ENCODE measurements at regions not wholly inside any gene's neighbourhood (a gene's known extent, or its start where the extent isn't known, plus 50 kb on each side); places are given as distances from the start of the nearest gene placed in this dataset.

DNA sequence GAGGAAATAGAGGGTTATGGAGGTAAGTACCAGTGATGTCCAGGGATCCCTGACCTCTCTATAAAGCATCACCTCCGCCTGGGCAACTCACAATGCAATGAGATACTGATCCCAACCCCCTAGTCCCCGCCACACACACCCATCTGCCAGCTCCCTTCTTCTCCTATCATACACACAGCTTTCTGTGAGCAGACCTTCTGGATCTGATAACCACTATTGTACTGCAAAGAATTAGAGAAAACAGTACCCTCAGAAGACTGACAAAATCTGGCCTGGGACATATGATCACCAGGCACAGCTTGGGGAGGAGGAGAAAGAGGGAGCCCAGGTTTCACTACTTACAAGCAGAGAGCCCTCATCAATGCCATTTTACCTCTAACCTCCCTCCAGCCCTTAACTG lies 249.0 kb downstream of the SEC61B start:
- H3K27ac ChIP-seq (ENCODE audit: low read depth, low read length), result no peak overlapping the region
- no peak overlapping the region for H3K9ac ChIP-seq (ENCODE audit: low read length)
- H3K36me3 ChIP-seq (ENCODE audit: insufficient read depth, low read length), result no peaks in the 10 kb centered on the region
- H3K4me1 ChIP-seq (ENCODE audit: insufficient read depth, low read length), result peaks cover 18% of the 10 kb centered on the region
- H3K9me3 ChIP-seq (ENCODE audit: low read length), result no peaks in the 10 kb centered on the region
- no peaks in the 10 kb centered on the region for H3K27me3 ChIP-seq (ENCODE audit: control insufficient read depth in 1 of 2, insufficient read depth in 2 of 2, low read length in 2 of 2)
- H3K4me3 ChIP-seq (ENCODE audit: low read depth in 1 of 2, low read length in 2 of 2), result no peak overlapping the region

DNA sequence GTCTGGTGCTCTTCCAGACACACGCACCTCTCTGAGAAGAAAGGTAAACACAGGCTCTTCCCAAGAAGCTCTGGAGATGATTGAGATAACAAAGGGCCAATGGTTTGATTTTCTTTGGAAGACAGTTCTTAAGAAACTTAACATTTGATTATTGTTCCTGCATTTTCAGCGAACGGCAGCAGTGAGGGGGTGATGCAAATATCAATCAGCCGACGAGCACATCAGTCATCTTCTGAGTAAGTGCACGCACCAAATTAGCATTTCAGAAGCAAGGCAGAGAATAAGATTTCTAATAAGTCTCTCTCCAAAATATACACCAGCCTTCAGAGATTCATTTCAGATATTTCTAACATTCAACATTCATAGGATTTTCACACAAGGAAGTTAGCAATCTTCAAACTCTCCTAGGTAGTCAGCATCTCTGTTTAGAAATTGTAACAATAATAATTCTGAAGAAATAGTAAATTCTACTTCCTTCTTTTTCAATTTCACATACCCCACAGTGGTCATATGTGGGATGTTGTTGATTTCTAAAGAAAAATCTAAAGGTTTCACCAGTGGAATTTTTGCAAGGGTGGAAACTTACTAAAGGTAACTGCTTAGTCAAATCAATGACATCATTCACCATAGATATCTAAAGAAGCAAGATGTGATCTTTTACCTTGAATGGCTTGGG lies 250.3 kb downstream of the SEC61B start:
- H3K9me3 ChIP-seq (ENCODE audit: low read length), result no peaks in the 10 kb centered on the region
- no peak overlapping the region for H3K4me3 ChIP-seq (ENCODE audit: low read depth in 1 of 2, low read length in 2 of 2)
- no peak overlapping the region for H3K9ac ChIP-seq (ENCODE audit: low read length)
- H3K27me3 ChIP-seq (ENCODE audit: control insufficient read depth in 1 of 2, insufficient read depth in 2 of 2, low read length in 2 of 2), result no peaks in the 10 kb centered on the region
- H3K4me1 ChIP-seq (ENCODE audit: insufficient read depth, low read length), result peaks cover 9% of the 10 kb centered on the region
- no peaks in the 10 kb centered on the region for H3K36me3 ChIP-seq (ENCODE audit: insufficient read depth, low read length)
- H3K27ac ChIP-seq (ENCODE audit: low read depth, low read length), result no peak overlapping the region

GRCh38 chr9:99472916-99473245 lies 250.8 kb downstream of the SEC61B start:
- Histone ChIP-seq H3K27me3 (ENCODE audit: control insufficient read depth in 1 of 2, insufficient read depth in 2 of 2, low read length in 2 of 2) (no peaks in the 10 kb centered on the region), H3K9ac (ENCODE audit: low read length) (no peak overlapping the region)

GRCh38 chr9:99474186-99474585 lies 252.1 kb downstream of the SEC61B start:
- peaks cover 9% of the 10 kb centered on the region for H3K4me1 ChIP-seq (ENCODE audit: insufficient read depth, low read length)
- no peak overlapping the region for H3K27ac ChIP-seq (ENCODE audit: low read depth, low read length)
- H3K4me3 ChIP-seq (ENCODE audit: low read depth in 1 of 2, low read length in 2 of 2), result no peak overlapping the region
- H3K27me3 ChIP-seq (ENCODE audit: control insufficient read depth in 1 of 2, insufficient read depth in 2 of 2, low read length in 2 of 2), result no peaks in the 10 kb centered on the region
- no peak overlapping the region for H3K9ac ChIP-seq (ENCODE audit: low read length)
- H3K9me3 ChIP-seq (ENCODE audit: low read length), result no peaks in the 10 kb centered on the region
- no peaks in the 10 kb centered on the region for H3K36me3 ChIP-seq (ENCODE audit: insufficient read depth, low read length)

More at GRCh38 chr9:99472916-99473245, 250.8 kb downstream of the SEC61B start:
- Histone ChIP-seq H3K27ac (ENCODE audit: low read depth, low read length) (no peak overlapping the region), H3K9me3 (ENCODE audit: low read length) (no peaks in the 10 kb centered on the region), H3K4me1 (ENCODE audit: insufficient read depth, low read length) (peaks cover 9% of the 10 kb centered on the region), H3K36me3 (ENCODE audit: insufficient read depth, low read length) (no peaks in the 10 kb centered on the region), H3K4me3 (ENCODE audit: low read depth in 1 of 2, low read length in 2 of 2) (no peak overlapping the region)

GRCh38 chr9:99475401-99476065 lies 253.5 kb downstream of the SEC61B start:
- H3K4me3 ChIP-seq (ENCODE audit: low read depth in 1 of 2, low read length in 2 of 2), result no peak overlapping the region
- no peak overlapping the region for H3K27ac ChIP-seq (ENCODE audit: low read depth, low read length)
- no peaks in the 10 kb centered on the region for H3K36me3 ChIP-seq (ENCODE audit: insufficient read depth, low read length)
- no peaks in the 10 kb centered on the region for H3K27me3 ChIP-seq (ENCODE audit: control insufficient read depth in 1 of 2, insufficient read depth in 2 of 2, low read length in 2 of 2)
- H3K4me1 ChIP-seq (ENCODE audit: insufficient read depth, low read length), result peaks cover 9% of the 10 kb centered on the region
- H3K9ac ChIP-seq (ENCODE audit: low read length), result no peak overlapping the region
- no peaks in the 10 kb centered on the region for H3K9me3 ChIP-seq (ENCODE audit: low read length)

DNA sequence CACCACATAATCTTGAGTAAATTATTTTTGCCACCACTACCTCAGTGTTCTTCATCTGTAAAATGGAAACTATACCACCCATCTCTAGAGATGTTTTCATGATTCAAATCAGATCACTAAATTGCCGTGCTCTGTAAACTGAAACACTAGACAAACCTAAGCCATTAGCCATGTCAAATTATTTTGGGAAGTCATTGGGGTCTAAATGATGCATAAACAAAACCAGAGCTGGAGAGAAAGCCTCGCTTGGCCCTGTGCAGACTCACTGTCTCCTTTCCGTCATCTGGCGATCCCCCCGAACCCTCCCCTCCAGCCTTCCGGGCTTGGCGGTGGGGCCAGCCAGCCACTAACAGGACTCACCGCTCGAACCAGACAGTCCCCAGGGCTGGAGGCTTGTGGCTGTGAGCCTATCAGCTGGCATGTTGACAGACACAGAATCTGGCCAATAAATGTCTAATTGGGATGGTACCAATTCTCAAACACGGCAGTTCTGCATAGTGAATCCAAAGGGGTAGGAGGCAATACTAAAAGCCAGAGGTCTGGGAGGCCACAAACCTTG lies 256.5 kb downstream of the SEC61B start:
- Histone ChIP-seq H3K9ac (ENCODE audit: low read length) (no peak overlapping the region), H3K4me3 (ENCODE audit: low read depth in 1 of 2, low read length in 2 of 2) (no peak overlapping the region), H3K36me3 (ENCODE audit: insufficient read depth, low read length) (no peaks in the 10 kb centered on the region), H3K27me3 (ENCODE audit: control insufficient read depth in 1 of 2, insufficient read depth in 2 of 2, low read length in 2 of 2) (no peaks in the 10 kb centered on the region), H3K27ac (ENCODE audit: low read depth, low read length) (no peak overlapping the region), H3K9me3 (ENCODE audit: low read length) (no peaks in the 10 kb centered on the region), H3K4me1 (ENCODE audit: insufficient read depth, low read length) (peaks cover 8% of the 10 kb centered on the region)

- Histone ChIP-seq H3K27ac (ENCODE audit: low read depth, low read length) (no peak overlapping the region), H3K9ac (ENCODE audit: low read length) (no peak overlapping the region), H3K4me1 (ENCODE audit: insufficient read depth, low read length) (no peaks in the 10 kb centered on the region), H3K4me3 (ENCODE audit: low read depth in 1 of 2, low read length in 2 of 2) (no peak overlapping the region), H3K9me3 (ENCODE audit: low read length) (no peaks in the 10 kb centered on the region), H3K27me3 (ENCODE audit: control insufficient read depth in 1 of 2, insufficient read depth in 2 of 2, low read length in 2 of 2) (no peaks in the 10 kb centered on the region), H3K36me3 (ENCODE audit: insufficient read depth, low read length) (no peaks in the 10 kb centered on the region)
Measured at GRCh38 chr9:99479929-99480328, 257.8 kb downstream of the SEC61B start.

DNA sequence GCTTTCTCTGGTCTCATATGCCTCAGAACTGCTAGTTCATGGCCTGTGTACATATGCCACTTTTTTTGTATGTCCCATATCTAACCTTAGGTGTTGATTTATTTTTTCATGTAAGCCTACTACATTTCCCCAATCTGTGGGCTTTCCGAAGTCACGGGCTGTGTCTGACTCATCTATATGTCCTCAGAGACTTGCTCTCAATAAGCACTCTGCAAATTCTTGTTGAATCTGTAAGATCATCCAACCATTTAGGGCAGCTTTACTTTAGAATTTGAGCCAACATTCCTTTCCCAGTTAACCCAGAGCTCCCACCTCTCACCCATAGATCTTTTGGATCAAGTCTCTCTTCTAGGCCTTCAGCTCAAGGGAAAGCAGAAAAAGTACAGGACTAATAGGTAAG lies 263.4 kb downstream of the SEC61B start:
- Histone ChIP-seq H3K27ac (ENCODE audit: low read depth, low read length) (no peak overlapping the region), H3K36me3 (ENCODE audit: insufficient read depth, low read length) (no peaks in the 10 kb centered on the region), H3K4me1 (ENCODE audit: insufficient read depth, low read length) (no peaks in the 10 kb centered on the region), H3K27me3 (ENCODE audit: control insufficient read depth in 1 of 2, insufficient read depth in 2 of 2, low read length in 2 of 2) (no peaks in the 10 kb centered on the region), H3K9me3 (ENCODE audit: low read length) (no peaks in the 10 kb centered on the region), H3K9ac (ENCODE audit: low read length) (no peak overlapping the region), H3K4me3 (ENCODE audit: low read depth in 1 of 2, low read length in 2 of 2) (no peak overlapping the region)

- H3K4me3 ChIP-seq (ENCODE audit: low read depth in 1 of 2, low read length in 2 of 2), result no peak overlapping the region
Measured at GRCh38 chr9:99486684-99487083, 264.6 kb downstream of the SEC61B start.

GRCh38 chr9:99488131-99489059 lies 266.3 kb downstream of the SEC61B start:
- Histone ChIP-seq H3K9ac (ENCODE audit: low read length) (no peak overlapping the region), H3K27me3 (ENCODE audit: control insufficient read depth in 1 of 2, insufficient read depth in 2 of 2, low read length in 2 of 2) (no peaks in the 10 kb centered on the region), H3K36me3 (ENCODE audit: insufficient read depth, low read length) (no peaks in the 10 kb centered on the region), H3K4me3 (ENCODE audit: low read depth in 1 of 2, low read length in 2 of 2) (no peak overlapping the region), H3K9me3 (ENCODE audit: low read length) (no peaks in the 10 kb centered on the region), H3K4me1 (ENCODE audit: insufficient read depth, low read length) (no peaks in the 10 kb centered on the region), H3K27ac (ENCODE audit: low read depth, low read length) (no peak overlapping the region)

More at GRCh38 chr9:99486684-99487083, 264.6 kb downstream of the SEC61B start:
- no peaks in the 10 kb centered on the region for H3K36me3 ChIP-seq (ENCODE audit: insufficient read depth, low read length)
- H3K27me3 ChIP-seq (ENCODE audit: control insufficient read depth in 1 of 2, insufficient read depth in 2 of 2, low read length in 2 of 2), result no peaks in the 10 kb centered on the region
- H3K9ac ChIP-seq (ENCODE audit: low read length), result no peak overlapping the region
- no peak overlapping the region for H3K27ac ChIP-seq (ENCODE audit: low read depth, low read length)
- no peaks in the 10 kb centered on the region for H3K4me1 ChIP-seq (ENCODE audit: insufficient read depth, low read length)
- H3K9me3 ChIP-seq (ENCODE audit: low read length), result no peaks in the 10 kb centered on the region

GRCh38 chr9:99489060-99489413 lies 267.0 kb downstream of the SEC61B start:
- no peak overlapping the region for H3K4me3 ChIP-seq (ENCODE audit: low read depth in 1 of 2, low read length in 2 of 2)
- no peak overlapping the region for H3K27ac ChIP-seq (ENCODE audit: low read depth, low read length)
- no peaks in the 10 kb centered on the region for H3K4me1 ChIP-seq (ENCODE audit: insufficient read depth, low read length)
- no peaks in the 10 kb centered on the region for H3K9me3 ChIP-seq (ENCODE audit: low read length)
- no peaks in the 10 kb centered on the region for H3K27me3 ChIP-seq (ENCODE audit: control insufficient read depth in 1 of 2, insufficient read depth in 2 of 2, low read length in 2 of 2)
- no peaks in the 10 kb centered on the region for H3K36me3 ChIP-seq (ENCODE audit: insufficient read depth, low read length)
- H3K9ac ChIP-seq (ENCODE audit: low read length), result no peak overlapping the region

Measured in muscle layer of colon (tissue), 2 donors.